SHP77 (cell line): ENCODE measurements at regions not wholly inside any gene's neighbourhood (a gene's known extent, or its start where the extent isn't known, plus 50 kb on each side); places are given as distances from the start of the nearest gene placed in this dataset.
"Not testable (repeated sequence)": the region's sequence is repeated elsewhere in the genome, so short reads cannot be mapped to it uniquely, and the experiment has no call there.

Experiments used
- DNase-seq, 2 experiments: peaks; one replicate each; lab custom pipeline; 2025; lab: John Stamatoyannopoulos, UW

DNA sequence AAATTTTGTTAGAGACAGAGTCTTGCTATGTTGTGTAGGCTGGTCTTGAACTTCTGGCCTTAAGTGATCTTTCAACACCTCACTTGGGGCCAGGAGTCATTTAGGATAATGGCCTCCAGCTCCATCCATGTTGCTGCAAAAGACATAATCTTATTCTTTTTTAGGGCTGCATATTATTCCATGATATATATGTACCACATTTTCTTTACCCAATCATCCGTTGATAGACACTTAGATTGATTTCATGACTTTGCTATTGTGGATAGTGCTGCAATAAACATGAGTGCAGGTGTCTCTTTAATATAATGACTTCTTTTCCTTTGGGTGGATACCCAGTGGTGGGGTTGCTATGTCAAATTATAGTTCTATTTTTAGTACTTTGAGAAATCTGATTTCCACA is 140.9 kb upstream of the LCORL start:
- DNase-seq = no peak

DNA sequence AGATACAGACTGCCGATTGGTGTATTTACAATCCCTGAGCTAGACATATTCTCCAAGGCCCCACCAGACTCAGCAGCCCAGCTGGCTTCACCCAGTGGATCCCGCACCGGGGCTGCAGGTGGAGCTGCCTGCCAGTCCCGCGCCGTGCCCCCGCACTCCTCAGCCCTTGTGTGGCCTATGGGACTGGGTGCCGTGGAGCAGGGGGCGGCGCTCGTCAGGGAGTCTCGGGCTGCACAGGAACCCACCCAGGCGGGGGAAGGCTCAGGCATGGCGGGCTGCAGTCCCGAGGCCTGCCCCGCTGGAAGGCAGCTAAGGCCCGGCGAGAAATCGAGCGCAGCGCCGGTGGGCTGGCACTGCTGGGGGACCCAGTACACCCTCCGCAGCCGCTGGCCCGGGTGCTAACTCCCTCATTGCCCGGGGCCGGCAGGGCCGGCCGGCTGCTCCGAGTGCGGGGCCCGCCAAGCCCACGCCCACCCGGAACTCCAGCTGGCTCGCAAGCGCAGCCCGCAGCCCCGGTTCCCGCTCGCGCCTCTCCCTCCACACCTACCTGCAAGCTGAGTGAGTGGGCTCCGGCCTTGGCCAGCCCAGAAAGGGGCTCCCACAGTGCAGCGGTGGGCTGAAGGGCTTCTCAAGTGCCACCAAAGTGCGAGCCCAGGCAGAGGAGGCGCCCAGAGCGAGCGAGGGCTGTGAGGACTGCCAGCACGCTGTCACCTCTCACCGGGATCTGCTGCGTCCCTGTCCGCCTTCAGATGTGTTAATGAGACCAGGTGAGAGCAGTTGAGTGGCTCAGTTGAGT is 137.8 kb upstream of the LCORL start:
- DNase-seq = not testable (repeated sequence)

DNA sequence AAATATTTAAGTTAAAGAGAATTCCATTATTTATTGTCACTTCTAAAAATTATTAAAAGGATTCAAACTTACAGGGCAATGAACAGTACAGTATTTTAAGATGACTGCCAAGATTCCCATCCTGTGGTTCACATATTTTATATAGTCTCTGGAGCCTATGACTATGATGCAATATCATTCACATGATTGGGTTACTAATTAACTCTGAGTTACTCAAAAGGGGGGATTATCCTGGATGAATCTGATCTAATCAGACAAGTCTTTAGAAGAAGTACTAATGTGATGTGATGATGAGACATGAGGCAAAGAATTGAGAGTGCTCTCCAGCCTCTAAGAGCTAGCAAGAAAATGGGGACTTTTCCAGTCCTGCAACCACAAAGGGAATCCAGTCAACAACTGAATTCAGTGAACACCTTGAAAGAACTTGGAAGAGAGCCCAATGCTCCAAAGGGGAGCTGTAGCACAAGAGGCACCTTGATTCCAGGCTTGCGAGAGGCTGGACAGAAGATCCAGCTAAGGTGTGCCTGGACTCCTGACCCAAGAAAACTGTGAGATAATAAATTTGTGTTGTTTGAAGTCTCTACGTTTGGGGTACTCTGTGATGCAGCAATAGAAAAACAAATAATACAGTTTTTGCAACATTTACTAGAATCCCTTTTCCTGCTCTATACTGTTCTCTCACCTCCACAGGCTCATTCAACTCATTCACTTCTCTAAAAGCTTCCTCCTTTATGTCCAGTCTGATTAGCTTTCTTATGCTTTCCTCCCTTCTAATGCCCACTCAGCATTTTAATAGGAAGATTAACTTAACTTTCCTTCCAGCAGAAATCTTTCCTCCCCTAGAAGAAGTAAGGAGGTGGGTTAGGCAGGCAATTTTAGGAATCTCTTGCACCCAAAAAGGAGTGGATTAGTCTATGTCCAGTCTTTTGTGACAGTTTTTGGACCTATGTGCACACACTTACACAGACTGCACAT is 133.8 kb upstream of the LCORL start:
- DNase-seq = no peak

DNA sequence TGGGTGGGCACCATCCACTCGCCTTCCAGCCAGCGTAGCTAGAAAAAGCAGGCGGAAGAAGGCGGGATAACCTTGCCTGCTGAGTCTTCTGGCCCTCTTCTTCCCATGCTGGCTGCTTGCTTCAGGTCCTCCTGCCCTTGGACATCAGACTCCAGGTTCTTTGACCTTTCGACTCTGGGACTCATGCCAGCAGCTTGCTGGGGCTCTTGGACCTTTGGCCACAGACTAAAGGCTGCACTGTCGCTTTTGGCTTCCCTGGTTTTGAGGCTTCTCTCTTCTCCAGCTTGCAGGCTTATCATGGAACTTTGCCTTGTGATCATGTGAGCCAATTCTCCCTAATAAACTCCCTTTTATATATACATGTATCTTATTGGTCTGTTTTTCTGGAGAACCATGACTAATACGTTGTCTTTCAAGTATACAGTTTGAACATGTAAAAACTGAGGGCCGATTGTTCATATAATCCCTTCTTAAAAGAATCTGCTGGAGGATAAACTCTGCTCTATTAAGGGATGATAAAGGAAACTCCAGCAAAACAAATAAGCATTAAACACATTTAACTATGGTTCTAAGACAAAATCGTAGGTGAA is 116.6 kb upstream of the LCORL start:
- no peak for DNase-seq

DNA sequence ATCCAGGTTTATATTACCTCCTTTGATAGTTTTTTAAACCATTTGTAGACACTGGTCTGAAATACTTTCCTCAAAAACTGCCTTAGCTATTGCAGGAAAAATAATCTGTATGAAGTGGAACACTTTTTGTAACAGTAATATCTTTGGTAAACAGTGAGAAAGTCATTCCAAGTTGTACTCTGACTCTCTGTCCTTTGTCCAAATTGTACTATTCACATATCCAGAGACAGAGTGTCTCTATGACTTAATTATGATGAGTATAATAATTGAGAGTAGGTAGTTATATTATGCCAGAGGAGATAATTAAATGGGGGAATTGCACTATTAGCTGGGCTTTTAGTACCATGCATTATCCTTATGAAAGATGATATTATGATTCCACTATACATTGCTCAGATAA is 112.6 kb upstream of the LCORL start:
- no peak for DNase-seq

DNA sequence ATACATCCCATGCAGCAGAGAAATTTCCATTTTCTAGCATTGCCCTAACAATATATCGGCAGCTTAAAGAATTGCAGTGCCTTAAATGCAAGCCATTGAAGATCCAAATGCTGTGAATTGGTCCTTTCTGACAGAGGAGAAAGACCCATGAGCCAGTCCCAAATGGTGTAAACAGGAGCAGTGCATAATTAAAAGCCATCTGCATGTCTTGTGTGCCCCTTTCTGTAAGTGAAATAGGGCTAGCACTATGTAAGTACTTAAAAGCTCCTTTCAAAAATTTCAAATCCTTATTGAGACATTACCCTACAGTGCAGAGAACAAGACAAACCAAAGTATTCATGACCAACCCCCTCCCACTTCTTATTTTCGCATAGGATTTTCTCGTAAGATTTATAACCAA is 108.7 kb upstream of the LCORL start:
- no peak for DNase-seq

DNA sequence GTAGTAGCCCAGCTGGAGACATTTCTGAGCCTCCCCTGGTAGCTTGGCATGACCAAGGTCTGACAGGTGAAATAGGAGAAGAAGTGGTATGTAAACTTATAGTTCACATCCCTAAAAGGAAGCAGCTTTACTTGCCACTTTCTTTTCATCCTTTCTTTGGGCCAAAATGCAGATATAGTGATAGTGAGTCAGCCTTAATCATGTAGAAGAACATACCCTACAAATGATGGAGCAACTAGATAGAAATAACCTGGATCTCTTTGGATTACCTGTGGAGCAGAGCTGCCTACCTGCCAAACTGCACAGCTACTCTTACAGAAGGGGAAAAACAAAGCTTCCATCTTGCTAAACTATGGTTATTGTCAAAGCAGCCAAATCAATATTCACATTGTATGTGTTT is 106.7 kb upstream of the LCORL start:
- no peak for DNase-seq

DNA sequence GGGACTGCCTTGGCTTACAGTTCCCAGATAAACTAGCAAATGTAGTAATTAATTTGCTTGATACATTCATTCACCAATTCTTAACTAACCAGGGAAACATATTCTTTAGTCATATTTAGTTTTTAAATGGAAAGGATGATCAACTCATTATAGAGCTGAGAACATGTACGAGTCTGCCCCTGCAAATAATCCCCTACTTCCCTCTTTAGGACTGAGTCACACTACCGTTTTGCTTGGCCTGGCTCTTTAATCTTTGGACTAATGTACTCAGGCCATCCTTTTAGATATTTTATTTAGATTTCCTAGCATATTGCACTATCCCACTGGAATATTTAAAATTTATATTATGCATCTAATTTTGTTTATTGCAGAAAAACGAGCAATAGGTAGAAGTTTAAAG is 105.5 kb upstream of the LCORL start:
- no peak for DNase-seq

DNA sequence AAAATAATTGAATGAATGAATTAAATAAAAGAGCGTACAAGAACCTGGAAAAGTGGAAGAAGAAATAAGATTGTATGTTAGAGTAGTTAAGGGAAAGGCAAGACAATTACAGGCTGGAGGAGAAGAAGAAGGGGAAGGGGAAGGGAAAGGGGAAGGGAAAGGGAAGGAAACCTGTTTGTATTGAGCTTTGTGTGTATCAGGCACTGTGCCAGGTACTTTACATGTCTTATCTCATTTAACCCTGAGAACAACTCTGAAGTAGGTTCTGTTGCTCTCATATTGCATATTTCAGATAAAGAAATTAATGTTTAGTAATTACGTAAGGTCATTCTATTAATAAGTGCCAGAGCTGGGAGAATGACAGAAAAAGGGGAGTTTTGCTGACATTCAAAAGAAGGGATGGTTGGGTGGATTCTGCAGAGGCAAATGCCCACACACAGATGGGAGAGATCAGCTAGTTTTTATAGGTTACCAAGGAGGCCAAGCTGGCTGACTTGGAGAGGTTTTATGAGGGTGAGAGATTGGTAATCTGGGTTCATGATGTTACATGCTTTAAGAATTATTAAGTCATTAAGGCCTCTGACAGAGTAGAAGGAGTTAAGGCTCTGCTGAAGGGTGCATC is 92.3 kb upstream of the LCORL start:
- DNase-seq = no peak

DNA sequence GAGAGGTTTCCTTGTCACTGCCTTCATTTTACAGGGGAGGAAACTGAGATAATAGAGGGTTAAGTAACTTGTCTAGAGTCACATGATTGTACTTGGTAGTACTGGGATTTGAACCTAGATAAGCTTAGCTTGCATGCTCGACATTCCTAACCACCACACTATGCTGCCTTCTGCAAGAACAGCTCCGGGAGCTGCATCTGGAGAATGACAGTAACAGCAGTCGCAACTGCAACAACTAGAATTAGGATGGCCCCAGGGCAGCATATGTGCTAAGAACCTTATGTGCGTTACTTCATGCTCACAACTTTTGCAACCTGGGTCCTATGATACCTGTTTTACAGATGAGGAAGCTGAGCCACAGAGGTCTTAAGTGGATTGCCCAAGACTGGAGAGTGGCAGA is 89.5 kb upstream of the LCORL start:
- DNase-seq = no peak

DNA sequence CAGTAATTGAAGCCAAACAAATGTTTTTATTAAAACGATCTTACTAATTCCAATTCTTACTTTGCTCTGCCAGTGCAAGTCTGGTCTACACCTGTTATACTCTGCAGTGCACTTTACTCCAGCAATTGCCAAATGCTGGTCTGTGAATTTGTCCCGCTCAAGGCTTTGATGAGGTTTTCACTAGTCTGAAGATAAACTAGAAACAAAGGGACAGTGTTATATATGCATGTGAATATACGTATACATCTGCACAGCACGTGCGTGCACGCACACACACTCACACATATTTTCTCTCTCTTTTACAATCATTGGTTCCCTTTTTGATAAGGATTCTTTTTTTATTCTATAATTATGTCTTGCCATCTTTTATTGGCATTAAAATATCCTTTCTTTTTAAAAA is 88.5 kb upstream of the LCORL start:
- no peak for DNase-seq

DNA sequence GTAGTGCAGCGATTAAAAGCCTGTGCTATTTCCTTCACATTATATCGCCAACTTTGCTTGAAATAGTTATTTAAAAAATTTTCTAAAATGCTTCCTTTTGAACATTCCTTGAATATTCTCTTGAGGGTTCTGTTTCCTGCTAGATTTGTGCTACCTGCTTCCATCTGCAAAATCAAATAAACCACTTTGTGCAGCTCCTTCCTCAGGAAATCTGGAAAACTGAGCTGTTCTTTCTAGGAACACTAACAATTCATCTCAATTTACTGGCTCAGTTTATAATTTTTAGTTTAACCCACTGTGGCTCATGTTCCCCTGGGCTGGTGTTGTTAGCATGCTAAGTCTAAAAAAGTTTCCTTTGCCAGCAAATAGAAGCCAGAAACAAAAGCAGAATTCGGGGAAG is 88.1 kb upstream of the LCORL start:
- no peak for DNase-seq

DNA sequence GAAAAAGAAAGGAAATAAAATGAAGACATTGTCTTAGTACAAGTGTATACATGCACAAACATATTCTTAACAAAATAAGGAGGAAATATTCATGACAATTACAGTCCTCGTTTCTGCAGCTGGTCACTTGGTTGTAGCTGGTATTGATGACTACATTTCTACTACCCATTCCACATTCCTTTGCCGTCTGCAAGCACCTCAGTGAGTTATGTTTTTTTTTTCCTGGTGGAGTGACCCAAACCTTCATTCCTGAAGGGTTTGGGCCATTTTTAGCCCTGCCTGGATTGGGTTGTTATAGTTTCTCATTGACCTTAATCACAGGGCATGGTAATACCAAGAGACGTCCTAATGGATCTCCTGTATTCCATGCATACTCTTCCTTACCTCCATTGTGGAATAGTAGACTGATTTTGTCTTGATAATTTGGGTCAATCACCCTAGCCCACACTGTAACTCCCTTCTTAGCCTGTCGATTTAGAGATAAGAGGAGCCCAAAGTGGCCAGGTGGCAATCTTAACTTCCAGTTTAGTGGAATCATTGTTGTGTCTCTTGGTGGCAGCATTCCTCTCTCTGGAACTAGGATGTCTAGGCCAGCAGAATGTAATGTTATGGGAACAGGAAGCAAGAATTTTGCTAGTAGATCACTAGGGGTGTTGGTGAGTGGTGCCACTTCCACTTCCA is 86.4 kb upstream of the LCORL start:
- not testable (repeated sequence) for DNase-seq

DNA sequence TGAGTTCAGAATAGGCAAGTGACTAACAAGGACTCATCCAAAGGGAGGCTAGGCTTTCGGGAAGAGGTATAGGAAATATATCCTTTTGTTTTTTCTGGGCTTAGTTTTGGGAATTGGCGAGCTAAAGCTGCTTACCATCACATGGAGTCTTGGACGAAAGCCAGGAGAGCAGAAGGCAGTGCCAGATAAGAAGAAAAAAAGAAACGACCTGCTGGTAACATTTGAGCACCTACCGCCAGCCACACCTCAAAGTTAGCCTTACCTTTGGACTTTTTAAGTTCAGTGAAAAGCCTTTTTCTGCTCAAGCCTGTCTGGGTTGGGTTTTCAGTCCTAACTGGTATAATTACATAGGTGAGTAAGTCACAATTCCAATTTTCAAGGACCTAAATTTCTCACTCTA is 85.1 kb upstream of the LCORL start:
- no peak for DNase-seq

DNA sequence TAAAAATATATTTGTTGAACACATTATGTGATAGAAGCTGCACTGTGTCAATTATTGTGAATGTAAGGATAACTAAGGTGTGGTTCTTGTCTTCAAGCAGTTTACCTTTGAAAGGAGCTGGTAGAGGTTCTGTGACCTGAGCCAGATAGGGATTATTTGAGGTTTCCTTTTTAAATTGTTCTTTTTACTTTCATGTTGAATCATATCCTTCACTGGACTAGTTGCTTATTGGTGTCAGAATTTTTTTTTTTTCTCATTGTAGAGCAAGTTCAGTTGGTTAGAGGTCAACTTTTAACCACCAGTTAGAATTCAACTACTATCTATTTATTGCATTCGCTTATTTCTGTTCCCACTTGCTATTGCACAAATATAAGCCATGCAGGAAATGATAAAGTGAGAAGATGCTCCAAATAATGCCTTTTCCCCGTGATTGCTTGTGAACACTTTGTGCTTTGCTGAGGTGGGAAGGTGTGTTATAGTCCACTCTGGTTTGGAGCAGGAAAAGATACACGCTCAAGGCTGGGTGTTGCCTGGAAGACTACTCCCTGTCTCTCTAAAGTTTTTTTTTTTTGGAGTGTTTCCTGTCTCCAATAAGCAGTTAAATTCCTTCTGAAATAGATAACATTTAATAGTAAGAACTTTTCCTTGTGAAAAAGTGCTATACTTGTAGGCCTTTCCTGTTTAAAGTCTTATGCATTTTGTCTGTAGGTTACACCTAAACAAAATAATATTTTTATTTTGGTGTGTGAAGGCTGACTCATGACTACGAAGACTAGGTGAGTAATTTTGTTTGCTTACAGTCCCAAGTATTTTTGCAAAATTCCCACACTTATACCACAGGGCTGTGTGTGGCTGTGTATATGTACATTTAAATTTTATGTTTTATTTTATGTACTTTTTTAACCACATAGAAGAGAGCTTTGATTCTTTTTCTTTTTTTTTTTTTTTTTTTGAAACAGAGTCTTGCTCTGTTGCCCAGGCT is 83.8 kb upstream of the LCORL start:
- no peak for DNase-seq

DNA sequence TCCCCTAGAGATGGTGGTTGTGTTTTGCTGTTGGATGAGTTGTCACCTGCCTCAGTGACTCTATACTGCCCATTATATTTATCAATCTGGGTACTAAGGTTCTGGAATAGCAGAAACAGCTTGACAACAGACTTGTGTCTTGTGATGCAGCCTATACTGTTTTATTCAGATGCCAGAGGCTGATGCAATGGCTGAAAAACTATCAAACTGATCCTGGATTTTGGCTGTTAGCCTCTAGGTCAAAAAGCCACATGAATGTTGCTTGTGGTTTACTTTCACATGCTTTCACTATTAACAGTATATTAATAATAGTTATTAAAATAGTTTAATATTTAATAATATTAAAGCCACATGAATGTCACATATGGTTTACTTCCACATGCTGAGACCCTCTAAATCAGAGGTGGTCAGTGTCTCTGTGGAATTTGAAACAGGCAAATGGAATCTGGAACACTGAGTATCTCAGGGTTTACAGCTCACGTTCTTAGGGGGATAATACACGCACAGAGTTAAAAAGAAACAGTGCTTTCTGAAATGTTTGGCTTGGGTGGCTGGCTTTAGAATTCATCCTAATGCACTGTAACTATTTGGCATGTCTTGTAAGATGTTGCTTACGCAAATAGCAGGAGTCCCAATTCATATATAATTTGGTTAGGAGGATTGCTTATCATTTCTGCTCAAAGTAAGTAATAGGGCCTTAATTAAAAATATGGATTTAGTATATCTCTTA is 82.5 kb upstream of the LCORL start:
- DNase-seq = no peak

DNA sequence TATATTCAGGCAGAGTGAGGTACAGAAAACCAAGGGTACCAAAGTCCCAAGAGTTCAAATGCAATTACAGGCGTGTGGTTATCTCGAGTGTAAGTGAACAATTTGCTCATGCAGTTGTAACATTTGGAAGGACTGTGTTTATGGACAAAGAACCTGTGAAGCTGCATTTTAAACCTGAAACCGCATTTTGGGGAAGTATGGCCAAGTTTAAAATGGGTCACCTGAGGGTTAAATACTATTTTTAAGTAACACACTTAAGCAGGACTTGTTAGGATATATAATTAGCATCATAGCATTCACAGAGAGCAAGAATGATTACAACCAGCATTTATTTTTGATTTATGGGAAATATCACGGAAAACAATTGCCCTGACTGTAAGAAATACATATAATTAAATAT is 79.1 kb upstream of the LCORL start:
- no peak for DNase-seq

DNA sequence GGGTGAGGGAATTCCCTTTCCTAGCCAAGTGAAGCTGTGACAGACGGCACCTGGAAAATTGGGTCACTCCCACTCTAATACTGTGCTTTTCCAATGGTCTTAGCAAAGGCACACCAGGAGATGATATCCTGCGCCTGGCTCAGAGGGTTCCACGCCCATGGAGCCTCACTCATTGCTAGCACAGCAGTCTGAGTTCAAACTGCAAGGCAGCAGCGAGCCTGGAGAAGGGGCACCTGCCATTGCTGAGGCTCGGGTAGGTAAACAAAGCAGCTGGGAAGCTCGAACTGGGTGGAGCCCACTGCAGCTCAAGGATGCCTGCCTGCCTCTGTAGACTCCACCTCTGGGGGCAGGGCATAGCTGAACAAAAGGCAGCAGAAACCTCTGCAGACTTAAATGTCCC is 68.9 kb upstream of the LCORL start:
- DNase-seq = peak in 1 of 2 experiments; percentile 29

DNA sequence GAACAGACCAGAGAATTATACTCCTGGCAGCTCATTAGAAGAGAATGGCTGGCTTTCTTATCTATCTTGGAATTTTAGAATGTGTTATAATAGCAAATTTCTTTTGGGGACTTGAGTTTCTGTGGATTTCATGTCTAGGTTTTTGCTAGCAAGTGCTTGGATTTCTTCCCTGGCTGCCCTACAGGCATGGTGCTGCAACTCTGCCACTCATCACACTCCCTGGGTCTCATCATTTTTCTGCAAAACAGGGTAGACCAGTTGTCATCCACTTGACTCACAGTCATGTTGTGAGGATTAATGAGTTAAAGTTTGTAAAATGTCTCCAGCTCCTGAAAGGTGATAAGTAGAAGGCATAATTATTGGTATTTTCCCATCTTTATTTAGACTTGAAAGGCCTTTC is 60.7 kb upstream of the LCORL start:
- DNase-seq = no peak

DNA sequence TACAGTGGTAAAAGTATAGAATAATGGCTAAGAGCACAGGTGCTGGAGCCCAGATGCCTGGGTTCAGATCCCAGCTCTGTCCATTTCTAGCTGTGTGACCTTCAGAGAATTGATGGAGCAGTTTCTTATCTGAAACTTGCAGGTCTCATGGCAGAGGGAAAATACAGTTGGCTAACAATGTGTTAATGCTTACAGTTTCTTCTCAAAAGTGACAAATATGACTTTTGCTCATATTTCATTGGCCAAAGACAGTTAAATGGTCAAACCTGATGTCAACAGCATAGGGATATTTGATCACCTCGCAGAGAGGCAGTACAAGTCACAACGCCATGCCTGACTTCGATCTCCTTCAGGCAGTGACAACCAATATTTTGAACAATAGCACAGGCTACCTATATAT is 60.2 kb upstream of the LCORL start:
- no peak for DNase-seq
